ENCODE measurements at regions not wholly inside any gene's neighbourhood (a gene's known extent, or its start where the extent isn't known, plus 50 kb on each side); places are given as distances from the start of the nearest gene placed in this dataset.
A peak's percentile ranks its signal among the peaks of the same experiment; 100 is the strongest.

DNA sequence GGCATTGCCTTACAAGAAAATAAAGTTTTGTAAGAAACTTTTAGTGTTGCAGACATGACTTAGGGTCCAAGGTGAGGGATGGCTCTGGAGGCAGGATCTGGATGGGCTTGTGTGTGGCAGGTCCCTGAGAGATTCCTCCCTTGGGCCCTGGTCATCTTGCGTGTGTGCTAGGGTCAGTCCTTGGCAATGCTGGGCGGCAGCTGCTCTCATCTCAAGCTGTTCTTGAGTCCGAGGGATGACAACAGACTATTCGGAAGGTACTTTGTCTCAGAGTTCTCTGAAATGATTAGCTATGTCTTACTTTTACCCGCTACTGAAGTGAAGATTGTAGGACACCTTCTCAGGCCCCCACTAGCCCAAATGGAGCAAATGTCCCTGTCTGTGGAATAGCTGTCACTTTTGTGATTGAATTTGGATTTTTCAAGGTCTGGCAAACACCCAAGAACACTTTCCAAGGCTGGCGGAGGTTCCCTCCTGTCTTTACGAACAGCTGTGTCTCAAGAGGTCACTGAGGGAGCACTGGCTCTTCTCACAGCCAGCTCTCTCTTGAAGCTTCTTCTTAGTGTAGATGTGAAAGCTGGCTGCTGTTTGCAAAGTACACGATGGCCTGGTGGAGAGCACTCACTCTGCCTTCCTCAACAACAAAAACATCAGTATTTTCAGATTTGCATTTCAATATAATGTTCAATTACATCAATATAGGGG is 253.6 kb downstream of the STK31 start:
- Histone ChIP-seq H3K4ac (ENCODE audit: low read depth, low read length) (no peak overlapping the region), H3K9me3 (ENCODE audit: insufficient read depth, low read depth, low read length) (peaks cover 2% of the 10 kb centered on the region), H3K23ac (ENCODE audit: low read length) (no peak overlapping the region), H3K79me2 (ENCODE audit: control insufficient read depth, insufficient read depth, low read length, poor library complexity) (no peaks in the 10 kb centered on the region), H3K4me2 (ENCODE audit: low read length) (no peak overlapping the region), H4K12ac (ENCODE audit: low read depth, low read length) (no peak overlapping the region), H3K4me1 (ENCODE audit: control insufficient read depth in 1 of 2, insufficient read depth in 2 of 2, low read length in 2 of 2) (peaks cover 5% of the 10 kb centered on the region in 2 experiments), H3K27ac (ENCODE audit: low read depth, low read length) (no peak overlapping the region), H3K9ac (ENCODE audit: low read length) (no peak overlapping the region), H4K8ac (ENCODE audit: low read depth, low read length) (no peak overlapping the region), H2AK5ac (ENCODE audit: low read length) (no peak overlapping the region), H3K79me1 (ENCODE audit: low read length) (no peaks in the 10 kb centered on the region), H2AFZ (ENCODE audit: insufficient read depth, low read length, poor library complexity) (no peak overlapping the region), H2BK120ac (ENCODE audit: insufficient read depth, low read length, poor library complexity) (no peak overlapping the region), H3K27me3 (ENCODE audit: insufficient read depth, low read length) (no peaks in the 10 kb centered on the region), H2BK5ac (ENCODE audit: low read depth, low read length, poor library complexity) (no peak overlapping the region), H3K14ac (ENCODE audit: low read length) (no peak overlapping the region), H3K4me3 (ENCODE audit: low read depth, low read length) (no peak overlapping the region), H4K91ac (ENCODE audit: low read depth, low read length) (no peak overlapping the region), H2BK12ac (ENCODE audit: low read length) (no peak overlapping the region), H3K36me3 (ENCODE audit: control insufficient read depth in 1 of 2, insufficient read depth in 2 of 2, low read length in 2 of 2) (no peaks in the 10 kb centered on the region), H3K18ac (ENCODE audit: low read length) (no peak overlapping the region)
- WGBS (ENCODE audit: extremely low coverage, insufficient coverage, insufficient read length), result no CpG with 5 or more reads among the region's 8 CpGs
- no peak for DNase-seq

GRCh38 chr7:23964715-23965114 is 254.7 kb downstream of the STK31 start:
- Histone ChIP-seq H3K79me2 (ENCODE audit: control insufficient read depth, insufficient read depth, low read length, poor library complexity) (no peaks in the 10 kb centered on the region), H3K4ac (ENCODE audit: low read depth, low read length) (no peak overlapping the region), H3K18ac (ENCODE audit: low read length) (no peak overlapping the region), H2AFZ (ENCODE audit: insufficient read depth, low read length, poor library complexity) (no peak overlapping the region), H3K36me3 (ENCODE audit: control insufficient read depth in 1 of 2, insufficient read depth in 2 of 2, low read length in 2 of 2) (no peaks in the 10 kb centered on the region), H3K4me2 (ENCODE audit: low read length) (no peak overlapping the region), H3K9ac (ENCODE audit: low read length) (no peak overlapping the region), H2BK120ac (ENCODE audit: insufficient read depth, low read length, poor library complexity) (no peak overlapping the region), H3K27ac (ENCODE audit: low read depth, low read length) (no peak overlapping the region), H4K12ac (ENCODE audit: low read depth, low read length) (no peak overlapping the region), H3K79me1 (ENCODE audit: low read length) (no peaks in the 10 kb centered on the region), H3K14ac (ENCODE audit: low read length) (no peak overlapping the region), H2BK5ac (ENCODE audit: low read depth, low read length, poor library complexity) (no peak overlapping the region), H2BK12ac (ENCODE audit: low read length) (no peak overlapping the region), H2AK5ac (ENCODE audit: low read length) (no peak overlapping the region), H3K4me3 (ENCODE audit: low read depth, low read length) (no peak overlapping the region), H3K9me3 (ENCODE audit: insufficient read depth, low read depth, low read length) (peaks cover 2% of the 10 kb centered on the region), H4K91ac (ENCODE audit: low read depth, low read length) (no peak overlapping the region), H3K23ac (ENCODE audit: low read length) (no peak overlapping the region), H3K27me3 (ENCODE audit: insufficient read depth, low read length) (no peaks in the 10 kb centered on the region), H4K8ac (ENCODE audit: low read depth, low read length) (no peak overlapping the region), H3K4me1 (ENCODE audit: control insufficient read depth in 1 of 2, insufficient read depth in 2 of 2, low read length in 2 of 2) (peaks cover 5% of the 10 kb centered on the region in 2 experiments)
- WGBS (ENCODE audit: extremely low coverage, insufficient coverage, insufficient read length), result no CpG with 5 or more reads among the region's 7 CpGs
- peak; percentile 33 to 57 for DNase-seq

DNA sequence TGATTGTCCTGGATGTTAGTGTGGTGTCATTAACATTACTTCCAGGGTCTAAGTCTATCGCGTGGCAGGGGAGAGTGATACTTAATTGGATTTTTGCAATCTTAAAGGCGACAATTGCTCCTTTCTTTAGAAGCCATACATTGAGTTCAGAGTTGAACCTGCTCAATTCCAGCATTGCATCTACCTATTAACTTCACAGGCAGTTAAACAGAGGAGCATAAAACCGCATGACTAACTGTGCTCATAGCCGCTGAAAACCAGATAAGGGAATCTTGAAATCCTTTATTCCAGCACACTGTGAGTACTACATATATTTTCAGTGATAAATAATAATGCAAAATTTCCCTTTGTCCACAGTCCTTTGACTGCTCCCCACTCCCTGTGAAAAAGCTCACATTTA is 255.3 kb downstream of the STK31 start:
- H2AFZ ChIP-seq (ENCODE audit: insufficient read depth, low read length, poor library complexity), result no peak overlapping the region
- no peaks in the 10 kb centered on the region for H3K36me3 ChIP-seq (ENCODE audit: control insufficient read depth in 1 of 2, insufficient read depth in 2 of 2, low read length in 2 of 2)
- no peak overlapping the region for H3K9ac ChIP-seq (ENCODE audit: low read length)
- no peak for DNase-seq
- no peak overlapping the region for H4K8ac ChIP-seq (ENCODE audit: low read depth, low read length)
- no peak overlapping the region for H2AK5ac ChIP-seq (ENCODE audit: low read length)
- no peak overlapping the region for H2BK12ac ChIP-seq (ENCODE audit: low read length)
- no peak overlapping the region for H3K4me3 ChIP-seq (ENCODE audit: low read depth, low read length)
- no peak overlapping the region for H4K12ac ChIP-seq (ENCODE audit: low read depth, low read length)
- no peaks in the 10 kb centered on the region for H3K79me1 ChIP-seq (ENCODE audit: low read length)
- peaks cover 2% of the 10 kb centered on the region for H3K9me3 ChIP-seq (ENCODE audit: insufficient read depth, low read depth, low read length)
- no peak overlapping the region for H3K14ac ChIP-seq (ENCODE audit: low read length)
- H3K79me2 ChIP-seq (ENCODE audit: control insufficient read depth, insufficient read depth, low read length, poor library complexity), result no peaks in the 10 kb centered on the region
- H3K4ac ChIP-seq (ENCODE audit: low read depth, low read length), result no peak overlapping the region
- H3K27me3 ChIP-seq (ENCODE audit: insufficient read depth, low read length), result no peaks in the 10 kb centered on the region
- no peak overlapping the region for H2BK120ac ChIP-seq (ENCODE audit: insufficient read depth, low read length, poor library complexity)
- H3K27ac ChIP-seq (ENCODE audit: low read depth, low read length), result no peak overlapping the region
- H2BK5ac ChIP-seq (ENCODE audit: low read depth, low read length, poor library complexity), result no peak overlapping the region
- no peak overlapping the region for H3K4me2 ChIP-seq (ENCODE audit: low read length)
- no peak overlapping the region for H4K91ac ChIP-seq (ENCODE audit: low read depth, low read length)
- WGBS (ENCODE audit: extremely low coverage, insufficient coverage, insufficient read length), result no CpG with 5 or more reads among the region's 5 CpGs
- H3K18ac ChIP-seq (ENCODE audit: low read length), result no peak overlapping the region
- no peak overlapping the region for H3K23ac ChIP-seq (ENCODE audit: low read length)
- H3K4me1 ChIP-seq (ENCODE audit: control insufficient read depth in 1 of 2, insufficient read depth in 2 of 2, low read length in 2 of 2), result peaks cover 5% of the 10 kb centered on the region in 2 experiments

DNA sequence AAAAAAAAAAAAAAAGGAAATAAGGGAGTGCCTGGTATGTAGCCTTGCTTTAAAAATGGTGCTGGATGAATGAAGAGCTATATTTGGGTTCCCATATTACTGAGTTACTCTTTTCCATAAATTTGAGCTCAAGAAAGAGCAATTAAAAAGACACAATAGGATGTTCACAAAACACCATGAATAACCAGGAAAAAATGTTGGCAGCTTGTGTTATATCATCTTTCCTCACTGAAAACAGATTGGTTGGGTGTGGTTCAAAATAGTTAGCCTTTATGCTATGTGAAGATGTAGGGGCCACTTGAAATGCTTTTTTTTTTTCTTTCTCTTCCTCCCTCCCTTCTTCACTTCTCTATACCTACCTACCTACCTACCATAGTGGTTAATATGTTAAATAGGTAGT is 256.9 kb downstream of the STK31 start:
- DNase-seq, result no peak
- H3K18ac ChIP-seq (ENCODE audit: low read length), result no peak overlapping the region

More for the DNA sequence above, 256.9 kb downstream of the STK31 start:
- Histone ChIP-seq H3K4me1 (ENCODE audit: control insufficient read depth in 1 of 2, insufficient read depth in 2 of 2, low read length in 2 of 2) (peaks cover 5 to 7% of the 10 kb centered on the region in 2 experiments), H2AK5ac (ENCODE audit: low read length) (no peak overlapping the region), H2BK5ac (ENCODE audit: low read depth, low read length, poor library complexity) (no peak overlapping the region), H2AFZ (ENCODE audit: insufficient read depth, low read length, poor library complexity) (no peak overlapping the region), H4K91ac (ENCODE audit: low read depth, low read length) (no peak overlapping the region), H3K23ac (ENCODE audit: low read length) (no peak overlapping the region), H3K4ac (ENCODE audit: low read depth, low read length) (no peak overlapping the region), H2BK12ac (ENCODE audit: low read length) (no peak overlapping the region), H3K9ac (ENCODE audit: low read length) (no peak overlapping the region), H3K27ac (ENCODE audit: low read depth, low read length) (no peak overlapping the region), H2BK120ac (ENCODE audit: insufficient read depth, low read length, poor library complexity) (no peak overlapping the region), H4K8ac (ENCODE audit: low read depth, low read length) (no peak overlapping the region), H3K4me3 (ENCODE audit: low read depth, low read length) (no peak overlapping the region), H4K12ac (ENCODE audit: low read depth, low read length) (no peak overlapping the region), H3K14ac (ENCODE audit: low read length) (no peak overlapping the region), H3K79me2 (ENCODE audit: control insufficient read depth, insufficient read depth, low read length, poor library complexity) (no peaks in the 10 kb centered on the region), H3K79me1 (ENCODE audit: low read length) (no peaks in the 10 kb centered on the region), H3K4me2 (ENCODE audit: low read length) (no peak overlapping the region), H3K9me3 (ENCODE audit: insufficient read depth, low read depth, low read length) (peaks cover 2% of the 10 kb centered on the region), H3K36me3 (ENCODE audit: control insufficient read depth in 1 of 2, insufficient read depth in 2 of 2, low read length in 2 of 2) (no peaks in the 10 kb centered on the region), H3K27me3 (ENCODE audit: insufficient read depth, low read length) (no peaks in the 10 kb centered on the region)
